Mesendoderm (in vitro differentiated cells): ENCODE measurements at regions not wholly inside any gene's neighbourhood (a gene's known extent, or its start where the extent isn't known, plus 50 kb on each side); places are given as distances from the start of the nearest gene placed in this dataset.

Source experiments
- DNase-seq: peaks from one replicate; pipeline ENCODE4 v3.0.0; 2013
- H2AK5ac ChIP-seq: 2 replicates; pipeline ENCODE4 v1.6.1; 2013; ENCODE audit warnings: low read length, inconsistent platforms
- H2BK120ac ChIP-seq: 2 replicates; pipeline ENCODE4 v1.6.1; 2013; ENCODE audit warnings: low read depth, mild to moderate bottlenecking, low read length, moderate library complexity, mixed read lengths
- H2BK15ac ChIP-seq: replicated peaks from 2 replicates; pipeline ENCODE4 v1.6.1; 2013; ENCODE audit warnings: low read depth, mild to moderate bottlenecking, moderate library complexity
- H2BK5ac ChIP-seq: 2 replicates; pipeline ENCODE4 v1.6.1; 2013; ENCODE audit warnings: low read length, inconsistent platforms
- H3K18ac ChIP-seq: 2 replicates; pipeline ENCODE4 v1.6.1; 2013; ENCODE audit warnings: mild to moderate bottlenecking, low read length, mixed read lengths
- H3K23ac ChIP-seq: one replicate; pipeline ENCODE4 v1.6.1; 2013; ENCODE audit warnings: low read length
- H3K27ac ChIP-seq: 2 replicates; pipeline ENCODE4 v1.5.1; 2013; ENCODE audit warnings: low read depth, mild to moderate bottlenecking, inconsistent platforms, low read length, moderate library complexity
- H3K27me3 ChIP-seq: 2 replicates; pipeline ENCODE4 v1.6.1; 2013; ENCODE audit warnings: low read length, control low read depth, mild to moderate bottlenecking, inconsistent platforms; ENCODE audit not compliant: insufficient read depth, poor library complexity
- H3K36me3 ChIP-seq: 2 replicates; pipeline ENCODE4 v1.6.1; 2013; ENCODE audit warnings: low read length, inconsistent platforms; ENCODE audit not compliant: control insufficient read depth, insufficient read depth
- H3K4ac ChIP-seq: one replicate; pipeline ENCODE4 v1.6.1; 2013; ENCODE audit warnings: low read depth, mild to moderate bottlenecking, low read length, moderate library complexity
- H3K4me1 ChIP-seq: 2 replicates; pipeline ENCODE4 v1.6.1; 2013; ENCODE audit warnings: low read depth, low read length, inconsistent platforms; ENCODE audit not compliant: control insufficient read depth
- H3K4me2 ChIP-seq: 2 replicates; pipeline ENCODE4 v1.6.1; 2013; ENCODE audit warnings: low read length
- H3K4me3 ChIP-seq: 2 replicates; pipeline ENCODE4 v1.5.1; 2013; ENCODE audit warnings: mild to moderate bottlenecking, low read length
- H3K56ac ChIP-seq: one replicate; pipeline ENCODE4 v1.6.1; 2013; ENCODE audit warnings: low read length
- H3K79me1 ChIP-seq: 2 replicates; pipeline ENCODE4 v1.6.1; 2013; ENCODE audit warnings: low read length, inconsistent platforms
- H3K79me2 ChIP-seq: 2 replicates; pipeline ENCODE4 v1.6.1; 2013; ENCODE audit warnings: mild to moderate bottlenecking, low read length; ENCODE audit not compliant: control insufficient read depth, insufficient read depth
- H3K9ac ChIP-seq: 2 replicates; pipeline ENCODE4 v1.6.1; 2013; ENCODE audit warnings: low read length, inconsistent platforms
- H4K5ac ChIP-seq: one replicate; pipeline ENCODE4 v1.6.1; 2013; ENCODE audit warnings: low read length
- H4K8ac ChIP-seq: one replicate; pipeline ENCODE4 v1.6.1; 2013; ENCODE audit warnings: low read depth, mild to moderate bottlenecking, control low read depth, low read length, moderate library complexity
- WGBS: extraction: QIAGEN DNeasy Blood & Tissue Kit; methylation state at CpG from one replicate; pipeline ENCODE4 v1.1.7; 2013; ENCODE audit warnings: low lambda C conversion rate, missing lambda C conversion rate; ENCODE audit not compliant: insufficient coverage; ENCODE audit errors: extremely low coverage; 5-methylcytosine and 5-hydroxymethylcytosine counted together

GRCh38 chr4:35604252-35604651, 640.1 kb downstream of the ARAP2 start:
- Histone ChIP-seq H3K36me3 (no peaks in the 10 kb centered on the region), H3K79me2 (no peaks in the 10 kb centered on the region), H4K8ac (no peak overlapping the region), H2BK120ac (no peak overlapping the region), H3K9ac (no peak overlapping the region), H3K23ac (no peak overlapping the region), H3K79me1 (no peaks in the 10 kb centered on the region), H3K56ac (no peak overlapping the region), H3K4me3 (no peak overlapping the region), H3K4ac (no peak overlapping the region), H2BK15ac (no peak overlapping the region), H3K4me2 (no peak overlapping the region), H4K5ac (no peak overlapping the region), H3K18ac (no peak overlapping the region), H3K27ac (no peak overlapping the region), H2BK5ac (no peak overlapping the region), H3K27me3 (no peaks in the 10 kb centered on the region), H2AK5ac (no peak overlapping the region), H3K4me1 (no peaks in the 10 kb centered on the region)
- DNase-seq: no peak
- no CpG with 5 or more reads among the region's 3 CpGs for WGBS

GRCh38 chr4:35604724-35605123, 639.6 kb downstream of the ARAP2 start:
- H3K56ac ChIP-seq: no peak overlapping the region
- no peaks in the 10 kb centered on the region for H3K4me1 ChIP-seq
- H3K4me3 ChIP-seq: no peak overlapping the region
- no peak overlapping the region for H4K8ac ChIP-seq
- no peak overlapping the region for H3K27ac ChIP-seq
- H3K23ac ChIP-seq: no peak overlapping the region
- H3K4ac ChIP-seq: no peak overlapping the region
- H3K9ac ChIP-seq: no peak overlapping the region
- no peaks in the 10 kb centered on the region for H3K36me3 ChIP-seq
- no peak overlapping the region for H3K4me2 ChIP-seq
- WGBS: no CpG with 5 or more reads among the region's 1 CpG
- no peaks in the 10 kb centered on the region for H3K79me1 ChIP-seq
- no peak overlapping the region for H2BK120ac ChIP-seq
- DNase-seq: no peak
- H2BK15ac ChIP-seq: no peak overlapping the region
- H2BK5ac ChIP-seq: no peak overlapping the region
- H3K27me3 ChIP-seq: no peaks in the 10 kb centered on the region
- H2AK5ac ChIP-seq: no peak overlapping the region
- no peaks in the 10 kb centered on the region for H3K79me2 ChIP-seq
- no peak overlapping the region for H4K5ac ChIP-seq
- no peak overlapping the region for H3K18ac ChIP-seq

DNA sequence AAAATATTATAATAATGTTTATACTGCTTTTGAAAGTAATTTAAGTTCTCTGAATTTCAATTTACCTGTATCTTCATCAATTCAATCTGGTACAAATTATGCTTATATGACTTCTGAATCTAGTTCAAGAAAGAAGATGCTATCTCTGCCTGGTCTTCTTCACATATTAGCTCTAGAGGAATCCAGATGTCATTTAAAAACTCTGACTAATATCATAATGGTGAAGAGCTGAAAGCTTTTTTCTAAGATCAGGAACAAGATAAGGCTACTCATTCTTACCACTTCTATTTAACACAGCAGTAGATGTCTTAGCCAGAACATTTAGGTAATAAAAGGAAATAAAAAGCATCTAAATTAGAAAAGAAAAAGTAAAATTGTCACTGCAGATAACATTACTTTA, 636.1 kb downstream of the ARAP2 start:
- Histone ChIP-seq H2AK5ac (no peak overlapping the region), H4K5ac (no peak overlapping the region), H2BK15ac (no peak overlapping the region), H2BK5ac (no peak overlapping the region), H3K79me2 (no peaks in the 10 kb centered on the region), H3K4me2 (no peak overlapping the region), H3K4ac (no peak overlapping the region), H4K8ac (no peak overlapping the region), H3K27ac (no peak overlapping the region), H3K36me3 (no peaks in the 10 kb centered on the region), H3K4me1 (no peaks in the 10 kb centered on the region), H3K18ac (no peak overlapping the region), H3K56ac (no peak overlapping the region), H3K23ac (no peak overlapping the region), H3K9ac (no peak overlapping the region), H3K79me1 (no peaks in the 10 kb centered on the region), H3K4me3 (no peak overlapping the region), H2BK120ac (no peak overlapping the region), H3K27me3 (no peaks in the 10 kb centered on the region)
- DNase-seq: no peak

GRCh38 chr4:35614120-35614519, 630.2 kb downstream of the ARAP2 start:
- Histone ChIP-seq H3K4me2 (no peak overlapping the region), H3K56ac (no peak overlapping the region), H4K8ac (no peak overlapping the region), H3K4ac (no peak overlapping the region), H4K5ac (no peak overlapping the region), H2BK15ac (no peak overlapping the region), H3K79me1 (no peaks in the 10 kb centered on the region), H3K4me1 (no peaks in the 10 kb centered on the region), H3K27ac (no peak overlapping the region), H2BK5ac (no peak overlapping the region), H2BK120ac (no peak overlapping the region), H3K4me3 (no peak overlapping the region), H3K9ac (no peak overlapping the region), H3K27me3 (no peaks in the 10 kb centered on the region), H3K79me2 (no peaks in the 10 kb centered on the region), H3K23ac (no peak overlapping the region), H3K36me3 (no peaks in the 10 kb centered on the region), H3K18ac (no peak overlapping the region), H2AK5ac (no peak overlapping the region)
- no CpG with 5 or more reads among the region's 2 CpGs for WGBS
- no peak for DNase-seq

- no peak overlapping the region for H4K5ac ChIP-seq
- H3K4ac ChIP-seq: no peak overlapping the region
- no peak overlapping the region for H3K27ac ChIP-seq
- no peaks in the 10 kb centered on the region for H3K79me2 ChIP-seq
- H2BK15ac ChIP-seq: no peak overlapping the region
- no peak overlapping the region for H3K18ac ChIP-seq
- no peak overlapping the region for H2BK5ac ChIP-seq
- H3K79me1 ChIP-seq: no peaks in the 10 kb centered on the region
- H3K4me2 ChIP-seq: no peak overlapping the region
- no peak overlapping the region for H4K8ac ChIP-seq
- no peak overlapping the region for H3K23ac ChIP-seq
- no peaks in the 10 kb centered on the region for H3K27me3 ChIP-seq
- H2BK120ac ChIP-seq: no peak overlapping the region
- no peak overlapping the region for H3K4me3 ChIP-seq
- no peak overlapping the region for H3K9ac ChIP-seq
- DNase-seq: no peak
- H2AK5ac ChIP-seq: no peak overlapping the region
- no peaks in the 10 kb centered on the region for H3K4me1 ChIP-seq
- WGBS: no CpG with 5 or more reads among the region's 3 CpGs
- no peak overlapping the region for H3K56ac ChIP-seq
- H3K36me3 ChIP-seq: no peaks in the 10 kb centered on the region
Observed at GRCh38 chr4:35639929-35640328, 604.4 kb downstream of the ARAP2 start.

GRCh38 chr4:35643661-35644060, 600.7 kb downstream of the ARAP2 start:
- Histone ChIP-seq H2BK120ac (no peak overlapping the region), H3K4ac (no peak overlapping the region), H3K56ac (no peak overlapping the region), H3K27ac (no peak overlapping the region), H2BK5ac (no peak overlapping the region), H2BK15ac (no peak overlapping the region), H4K5ac (no peak overlapping the region), H3K9ac (no peak overlapping the region), H3K79me2 (no peaks in the 10 kb centered on the region), H3K27me3 (no peaks in the 10 kb centered on the region), H3K36me3 (no peaks in the 10 kb centered on the region), H2AK5ac (no peak overlapping the region), H3K4me2 (no peak overlapping the region), H3K4me3 (no peak overlapping the region), H4K8ac (no peak overlapping the region), H3K23ac (no peak overlapping the region), H3K18ac (no peak overlapping the region), H3K4me1 (no peaks in the 10 kb centered on the region), H3K79me1 (no peaks in the 10 kb centered on the region)
- DNase-seq: no peak
